IPS-20b (cell line): ENCODE measurements at regions not wholly inside any gene's neighbourhood (a gene's known extent, or its start where the extent isn't known, plus 50 kb on each side); places are given as distances from the start of the nearest gene placed in this dataset.
"Not testable (repeated sequence)": the region's sequence is repeated elsewhere in the genome, so short reads cannot be mapped to it uniquely, and the experiment has no call there.

Experiments
- H3K27ac ChIP-seq: one replicate; pipeline ENCODE4 v1.5.1; 2013; ENCODE audit warnings: low read length
- H3K27me3 ChIP-seq: 2 replicates; pipeline ENCODE4 v1.6.1; 2013; ENCODE audit warnings: mild to moderate bottlenecking, low read length, inconsistent platforms; ENCODE audit not compliant: insufficient read depth
- H3K36me3 ChIP-seq: 2 replicates; pipeline ENCODE4 v1.6.1; 2013; ENCODE audit warnings: low read depth, mild to moderate bottlenecking, inconsistent platforms, low read length, moderate library complexity; ENCODE audit not compliant: insufficient read depth
- H3K4me1 ChIP-seq: 2 replicates; pipeline ENCODE4 v1.6.1; 2013; ENCODE audit warnings: mild to moderate bottlenecking, control low read depth, inconsistent platforms, low read length, moderate library complexity; ENCODE audit not compliant: insufficient read depth
- H3K4me3 ChIP-seq: 2 replicates; pipeline ENCODE4 v1.5.1; 2013; ENCODE audit warnings: mild to moderate bottlenecking, low read length, inconsistent platforms
- H3K9ac ChIP-seq: 2 replicates; pipeline ENCODE4 v1.6.1; 2013; ENCODE audit warnings: low read depth, mild to moderate bottlenecking, inconsistent platforms, low read length, moderate library complexity
- H3K9me3 ChIP-seq: 2 replicates; pipeline ENCODE4 v1.6.1; 2013; ENCODE audit warnings: mild to moderate bottlenecking, low read depth, low read length, inconsistent platforms; ENCODE audit not compliant: insufficient read depth

DNA sequence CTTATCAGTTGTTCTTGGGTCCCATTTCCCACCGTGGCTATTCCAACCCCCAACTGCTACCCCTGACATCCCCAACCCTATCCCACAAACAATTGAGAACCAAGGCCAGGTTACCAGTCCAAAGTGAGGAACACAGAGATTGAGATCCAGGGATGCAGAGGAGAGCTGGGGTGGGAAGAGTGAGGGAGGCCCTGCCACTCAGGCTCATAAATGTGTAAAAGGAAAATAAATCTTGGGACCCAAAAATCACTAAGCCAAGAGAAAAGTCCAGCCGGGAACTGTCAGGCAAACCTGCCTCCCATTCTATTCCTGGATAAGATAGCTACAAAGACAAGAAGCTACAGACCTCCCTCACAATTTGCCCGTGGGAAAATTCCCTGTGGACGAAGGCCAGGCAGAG, 101.1 kb upstream of the DLG1 start:
- Histone ChIP-seq H3K9me3 (no peaks in the 10 kb centered on the region), H3K4me3 (no peak overlapping the region)

GRCh38 chr3:197398286-197398878, 100.0 kb upstream of the DLG1 start:
- Histone ChIP-seq H3K9ac (no peak overlapping the region), H3K4me3 (no peak overlapping the region), H3K27me3 (no peaks in the 10 kb centered on the region), H3K27ac (no peak overlapping the region), H3K9me3 (no peaks in the 10 kb centered on the region), H3K36me3 (no peaks in the 10 kb centered on the region), H3K4me1 (peaks cover 3% of the 10 kb centered on the region; the same call in 1 of the 2 replicates)

More for the DNA sequence above, 101.1 kb upstream of the DLG1 start:
- Histone ChIP-seq H3K27me3 (no peaks in the 10 kb centered on the region), H3K27ac (no peak overlapping the region), H3K4me1 (peaks cover 3% of the 10 kb centered on the region; the same call in 1 of the 2 replicates), H3K36me3 (no peaks in the 10 kb centered on the region), H3K9ac (no peak overlapping the region)

DNA sequence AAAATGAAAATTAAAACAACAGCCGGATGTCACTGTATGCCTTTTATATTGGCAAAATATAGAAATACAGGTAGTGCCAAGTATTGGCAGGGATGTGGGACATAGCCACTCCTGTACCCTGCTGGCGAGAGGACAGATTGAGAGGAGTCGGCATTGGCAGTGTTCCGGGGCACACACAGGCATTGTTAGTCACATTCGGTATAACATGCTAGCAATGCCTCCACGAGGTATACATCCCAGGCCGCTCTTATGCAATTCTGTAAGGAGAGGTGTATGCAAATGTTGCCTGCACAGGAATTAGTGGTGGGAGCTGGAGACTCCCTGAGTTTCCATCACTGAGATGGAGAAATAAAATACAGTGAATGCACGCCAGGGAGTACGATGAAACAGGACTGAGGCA, 99.4 kb upstream of the DLG1 start:
- H3K4me3 ChIP-seq: no peak overlapping the region
- H3K9me3 ChIP-seq: no peaks in the 10 kb centered on the region
- no peak overlapping the region for H3K9ac ChIP-seq
- peaks cover 3% of the 10 kb centered on the region; the same call in 1 of the 2 replicates for H3K4me1 ChIP-seq
- no peak overlapping the region for H3K27ac ChIP-seq
- H3K36me3 ChIP-seq: no peaks in the 10 kb centered on the region
- no peaks in the 10 kb centered on the region for H3K27me3 ChIP-seq

DNA sequence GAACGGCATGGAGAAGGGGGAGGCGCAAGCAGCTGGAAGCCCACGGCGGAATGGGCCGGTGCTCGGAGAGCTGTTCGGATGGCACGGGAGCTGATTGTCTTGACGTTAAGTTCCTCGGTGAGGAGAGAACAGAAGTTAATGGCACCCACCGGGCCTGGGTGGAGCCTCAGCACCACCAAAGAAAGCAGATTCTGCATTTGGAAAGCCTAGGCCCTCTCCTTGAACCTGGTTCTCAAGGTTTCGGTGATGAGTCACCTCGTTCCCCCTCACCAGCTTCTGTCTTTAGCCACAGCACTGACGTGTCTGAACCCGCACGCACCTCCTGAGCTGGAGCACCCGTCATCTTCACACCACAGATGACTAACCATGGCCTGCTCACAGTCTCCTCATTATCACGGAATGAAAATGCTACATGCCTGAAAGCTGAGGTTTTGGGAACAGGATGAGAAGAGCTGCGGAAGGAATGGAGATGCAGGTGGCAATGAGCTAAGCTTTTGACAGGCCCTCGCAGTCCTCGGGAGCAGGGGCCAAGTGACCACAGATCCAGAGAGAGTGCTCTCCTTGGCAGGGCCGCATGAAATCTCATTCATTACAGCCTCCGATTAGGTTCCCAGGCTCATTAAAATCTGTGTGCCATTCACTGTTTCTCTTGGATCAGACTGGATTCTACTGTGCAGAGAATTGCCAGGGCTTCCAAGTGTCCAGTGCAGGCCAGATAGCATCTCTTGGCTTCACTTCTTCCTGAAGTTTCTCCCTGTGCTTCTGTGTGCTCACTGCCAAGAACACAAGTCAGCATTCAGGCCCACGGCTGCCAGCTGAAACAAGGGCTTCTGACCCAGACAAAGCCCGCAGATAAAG, 96.3 kb upstream of the DLG1 start:
- Histone ChIP-seq H3K27me3 (no peaks in the 10 kb centered on the region), H3K27ac (no peak overlapping the region)

DNA sequence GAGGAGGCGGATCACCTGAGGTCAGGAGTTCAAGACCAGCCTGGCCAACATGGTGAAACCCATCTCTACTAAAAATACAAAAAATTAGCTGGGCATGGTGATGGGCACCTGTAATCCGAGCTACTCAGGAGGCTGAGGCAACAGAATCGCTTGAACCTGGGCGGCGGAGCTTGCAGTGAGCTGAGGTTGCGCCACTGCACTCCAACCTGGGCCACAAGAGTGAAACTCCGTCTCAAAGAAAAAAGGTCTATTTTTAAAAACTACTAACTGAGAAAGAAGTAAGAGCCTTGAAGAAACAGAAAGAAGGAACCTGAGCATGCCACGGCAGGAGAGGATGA, 95.7 kb upstream of the DLG1 start:
- H3K9ac ChIP-seq, H3K36me3 ChIP-seq, H3K27me3 ChIP-seq, H3K9me3 ChIP-seq, H3K4me1 ChIP-seq, H3K27ac ChIP-seq, H3K4me3 ChIP-seq: not testable (repeated sequence)

More for the DNA sequence above, 96.3 kb upstream of the DLG1 start:
- Histone ChIP-seq H3K9me3 (no peaks in the 10 kb centered on the region), H3K4me3 (no peak overlapping the region), H3K36me3 (no peaks in the 10 kb centered on the region), H3K4me1 (no peaks in the 10 kb centered on the region; the same call in 1 of the 2 replicates), H3K9ac (no peak overlapping the region)

GRCh38 chr3:197393711-197394110, 95.3 kb upstream of the DLG1 start:
- Histone ChIP-seq H3K9ac (no peak overlapping the region), H3K27me3 (no peaks in the 10 kb centered on the region), H3K4me3 (no peak overlapping the region), H3K36me3 (no peaks in the 10 kb centered on the region), H3K4me1 (no peaks in the 10 kb centered on the region), H3K27ac (no peak overlapping the region), H3K9me3 (no peaks in the 10 kb centered on the region)

DNA sequence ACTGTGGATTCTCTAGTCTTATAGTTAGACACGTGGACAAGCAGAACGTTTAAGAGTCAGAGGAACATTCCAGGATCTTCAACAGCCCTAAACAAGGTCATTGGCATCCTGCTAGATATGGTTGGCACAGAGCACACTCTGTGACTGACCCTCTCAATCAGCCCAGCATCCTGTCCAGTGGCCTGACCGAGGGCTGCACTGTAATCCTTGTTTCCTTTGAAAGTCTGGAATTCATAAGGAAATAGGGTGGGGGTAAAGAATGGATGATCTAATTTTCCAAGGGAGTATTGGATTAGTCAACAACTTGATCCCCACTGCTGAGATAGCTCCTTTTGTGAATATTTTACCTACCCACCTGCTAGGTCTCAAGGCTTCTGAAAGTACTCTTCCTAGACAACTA, 94.5 kb upstream of the DLG1 start:
- H3K4me1 ChIP-seq: no peaks in the 10 kb centered on the region
- H3K36me3 ChIP-seq: no peaks in the 10 kb centered on the region
- no peaks in the 10 kb centered on the region for H3K9me3 ChIP-seq
- no peak overlapping the region for H3K4me3 ChIP-seq
- no peak overlapping the region for H3K27ac ChIP-seq
- no peaks in the 10 kb centered on the region for H3K27me3 ChIP-seq
- no peak overlapping the region for H3K9ac ChIP-seq

GRCh38 chr3:197381371-197381770, 83.0 kb upstream of the DLG1 start:
- no peaks in the 10 kb centered on the region; the same call in 1 of the 2 replicates for H3K9me3 ChIP-seq
- H3K4me3 ChIP-seq: no peak overlapping the region
- H3K9ac ChIP-seq: no peak overlapping the region
- no peaks in the 10 kb centered on the region for H3K36me3 ChIP-seq
- H3K27me3 ChIP-seq: peaks cover 5% of the 10 kb centered on the region; the same call in 1 of the 2 replicates
- H3K27ac ChIP-seq: no peak overlapping the region
- H3K4me1 ChIP-seq: no peaks in the 10 kb centered on the region

DNA sequence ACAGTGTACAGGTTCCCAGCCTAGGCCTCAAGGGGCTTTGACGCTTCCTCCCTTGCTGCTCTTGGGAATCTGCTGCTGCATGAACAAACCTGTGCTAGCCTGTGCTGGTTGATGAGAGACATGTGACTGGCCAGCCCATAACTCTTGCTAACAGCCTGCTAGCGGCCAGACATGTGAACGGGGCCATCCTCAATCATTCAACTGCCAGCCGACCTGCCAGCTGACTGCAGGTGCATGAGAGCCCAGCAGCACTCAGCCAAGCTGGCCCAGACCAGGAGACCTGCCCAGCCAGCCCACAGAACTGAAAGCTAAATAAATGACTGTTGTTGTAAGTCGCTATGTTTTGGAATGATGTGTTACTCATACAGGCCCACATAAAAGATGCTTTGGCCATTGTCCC, 82.4 kb upstream of the DLG1 start:
- Histone ChIP-seq H3K27ac (no peak overlapping the region), H3K36me3 (no peaks in the 10 kb centered on the region), H3K27me3 (peaks cover 5% of the 10 kb centered on the region; the same call in 1 of the 2 replicates)

GRCh38 chr3:197378985-197379718, 80.7 kb upstream of the DLG1 start:
- Histone ChIP-seq H3K27ac (no peak overlapping the region), H3K9ac (no peak overlapping the region), H3K27me3 (no peaks in the 10 kb centered on the region), H3K4me1 (no peaks in the 10 kb centered on the region), H3K9me3 (no peaks in the 10 kb centered on the region; the same call in 1 of the 2 replicates), H3K4me3 (no peak overlapping the region), H3K36me3 (no peaks in the 10 kb centered on the region)

More for the DNA sequence above, 82.4 kb upstream of the DLG1 start:
- Histone ChIP-seq H3K4me1 (no peaks in the 10 kb centered on the region), H3K9ac (no peak overlapping the region), H3K4me3 (no peak overlapping the region), H3K9me3 (no peaks in the 10 kb centered on the region; the same call in 1 of the 2 replicates)

GRCh38 chr3:197376735-197377555, 78.5 kb upstream of the DLG1 start:
- no peaks in the 10 kb centered on the region; the same call in 1 of the 2 replicates for H3K4me1 ChIP-seq
- no peaks in the 10 kb centered on the region for H3K36me3 ChIP-seq
- no peaks in the 10 kb centered on the region for H3K27me3 ChIP-seq
- H3K9me3 ChIP-seq: no peaks in the 10 kb centered on the region
- no peak overlapping the region for H3K9ac ChIP-seq
- no peak overlapping the region for H3K4me3 ChIP-seq
- H3K27ac ChIP-seq: no peak overlapping the region
